ENCODE measurements at regions not wholly inside any gene's neighbourhood (a gene's known extent, or its start where the extent isn't known, plus 50 kb on each side); places are given as distances from the start of the nearest gene placed in this dataset.

DNA sequence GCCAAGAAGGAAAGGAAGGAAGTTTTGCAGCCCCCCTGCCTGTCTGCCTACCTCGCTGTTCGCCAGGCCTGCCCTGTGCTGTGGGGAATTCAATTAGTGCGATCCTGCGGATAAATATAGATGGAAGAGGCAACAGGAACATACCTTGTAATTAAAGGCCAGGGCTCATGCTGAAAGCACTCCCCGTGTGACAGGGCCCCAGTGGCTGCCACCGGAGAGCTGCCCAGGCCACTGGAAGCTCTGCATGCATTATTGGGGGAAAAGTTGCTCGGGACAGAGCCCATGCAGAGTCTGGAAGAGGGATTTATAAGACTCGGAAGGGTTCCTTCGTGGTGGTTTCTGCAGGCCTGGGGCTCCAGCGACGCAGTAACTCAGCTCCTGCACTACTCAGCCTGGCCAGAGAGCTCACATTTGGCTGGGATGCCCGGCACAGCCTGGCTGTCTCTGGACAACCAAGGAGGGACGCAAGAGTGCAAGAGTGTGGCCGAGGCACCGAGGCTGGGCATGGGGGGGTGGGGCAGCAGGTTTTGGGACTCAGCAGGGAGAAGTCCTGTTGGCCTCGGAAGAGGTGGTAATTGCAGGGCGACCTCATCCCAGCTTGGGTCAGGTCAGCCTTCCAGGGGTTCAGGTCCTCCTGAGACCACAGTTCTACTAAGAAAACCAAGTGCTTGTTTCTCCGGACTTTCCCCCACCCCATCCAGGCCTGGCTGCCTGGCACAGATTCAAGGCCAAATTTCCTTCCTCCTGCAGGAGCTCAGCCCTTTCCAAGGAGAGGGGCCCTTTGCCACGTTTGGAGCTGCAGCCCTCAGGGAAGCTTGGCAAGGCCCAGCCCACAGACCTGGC, 68.1 kb upstream of the GGTA1 start:
- no peak for DNase-seq (ENCODE audit: low read depth)
- in situ Hi-C loops (cut with HindIII; ENCODE audit: low pct_unique_long_range_greater_than_20kb, low sequenced_read_pairs) = no loop called here

DNA sequence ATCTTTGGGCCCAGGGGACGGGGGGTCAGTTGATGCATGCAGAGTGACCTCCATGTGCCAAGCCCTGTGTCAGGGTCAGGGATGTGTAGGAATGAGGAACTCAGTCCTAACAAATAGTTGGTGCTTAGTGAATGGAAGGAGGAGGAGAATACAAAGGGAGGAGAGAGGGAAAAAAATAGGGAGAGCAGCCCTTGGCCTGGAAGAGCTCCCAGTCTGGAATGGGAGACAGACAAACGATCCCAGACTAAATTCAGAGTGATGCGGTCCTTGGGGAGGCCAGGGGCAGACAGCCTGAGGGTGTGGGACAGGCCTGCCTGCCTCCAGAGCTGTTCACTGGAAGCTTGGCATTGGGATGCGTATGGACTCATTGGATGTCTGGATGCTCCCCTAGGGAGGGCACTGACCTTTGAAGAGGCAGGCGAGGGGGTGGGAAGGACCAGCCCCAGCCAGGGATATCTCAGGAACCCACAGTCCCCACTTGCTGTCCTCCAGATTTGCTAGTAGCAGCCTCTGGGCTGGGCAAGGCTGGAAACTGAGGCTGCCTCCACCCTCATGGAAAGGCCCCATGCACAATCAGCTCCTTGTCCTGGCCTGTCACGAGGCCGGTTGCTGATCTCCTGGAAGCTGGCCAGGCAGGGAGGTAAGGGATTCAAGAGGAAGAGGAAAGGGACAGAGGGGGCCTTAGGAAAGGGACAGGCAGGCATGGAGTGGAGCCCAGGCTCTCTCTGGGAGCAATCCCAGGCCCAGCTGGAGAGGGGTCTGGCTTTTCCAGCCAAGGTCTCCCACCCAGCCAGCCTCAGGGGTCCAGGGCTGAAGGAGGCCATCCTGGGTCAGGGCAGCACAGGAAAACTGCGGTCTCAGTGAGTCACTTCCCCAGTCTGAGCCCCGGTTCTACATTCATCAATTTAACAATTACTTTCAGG, 69.0 kb upstream of the GGTA1 start:
- in situ Hi-C loops (cut with HindIII; ENCODE audit: low pct_unique_long_range_greater_than_20kb, low sequenced_read_pairs) = no loop called here
- no peak for DNase-seq (ENCODE audit: low read depth)

GRCh38 chr9:121569266-121569648, 69.6 kb upstream of the GGTA1 start:
- in situ Hi-C loops (cut with HindIII; ENCODE audit: low pct_unique_long_range_greater_than_20kb, low sequenced_read_pairs) = no loop called here
- DNase-seq (ENCODE audit: low read depth) = no peak

DNA sequence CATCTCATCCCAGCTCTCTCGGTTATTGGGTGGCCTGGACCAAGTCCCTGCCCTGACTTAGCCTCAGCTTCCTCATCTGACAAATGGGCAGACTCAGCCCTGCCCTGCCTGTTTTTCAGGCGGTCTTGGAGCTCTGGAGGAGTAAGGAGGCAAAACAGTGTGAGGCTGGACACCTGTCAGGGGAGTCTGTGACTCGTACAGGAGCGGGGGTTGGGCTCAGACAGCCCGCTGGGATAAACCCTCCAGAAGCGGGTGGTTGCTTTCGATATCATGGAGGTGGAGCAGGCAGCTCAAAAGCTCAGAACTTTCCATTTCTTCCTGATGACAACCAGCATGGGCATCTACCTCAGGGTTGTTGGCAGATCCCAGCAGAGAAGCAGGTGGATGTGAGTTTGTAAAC, 72.9 kb upstream of the GGTA1 start:
- DNase-seq (ENCODE audit: low read depth) = no peak
- in situ Hi-C loops (cut with HindIII; ENCODE audit: low pct_unique_long_range_greater_than_20kb, low sequenced_read_pairs) = no loop called here

DNA sequence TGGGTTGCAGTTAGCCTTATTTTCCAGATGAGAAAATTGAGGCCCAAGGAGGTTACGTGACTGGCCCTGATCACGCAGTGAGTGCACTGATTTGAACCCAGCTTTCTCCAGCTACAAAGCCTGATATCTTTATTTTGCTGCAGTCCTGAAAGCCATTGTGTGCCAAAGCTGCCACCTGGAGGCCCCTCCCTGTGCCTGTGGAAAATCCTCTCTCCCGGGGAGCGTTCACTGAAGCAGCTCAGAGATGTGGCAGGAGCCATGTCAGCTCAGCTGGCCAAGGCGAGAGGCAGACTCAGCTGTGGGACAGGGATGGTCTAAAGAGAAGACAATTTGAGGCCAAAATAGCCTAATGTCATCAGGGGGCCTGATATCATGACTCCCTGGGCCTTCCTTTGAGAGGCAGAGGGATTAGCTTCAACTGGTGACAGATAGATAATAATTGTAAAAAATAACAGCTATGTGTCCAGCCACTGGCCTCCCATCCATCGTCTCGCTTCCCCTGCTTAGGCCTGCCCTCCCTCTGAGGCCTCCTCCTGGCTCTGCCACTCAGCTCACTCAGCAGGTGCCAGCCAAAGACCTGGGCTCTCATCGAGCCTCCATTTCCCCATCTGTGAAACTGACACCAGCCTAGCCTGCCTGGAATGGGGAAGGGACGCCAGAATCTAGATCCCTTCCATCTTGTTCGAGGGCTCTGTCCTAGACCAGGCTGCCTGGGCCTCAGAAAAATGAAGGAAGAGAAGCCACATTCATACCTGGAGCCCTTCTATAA, 74.3 kb upstream of the GGTA1 start:
- DNase-seq (ENCODE audit: low read depth) = no peak
- in situ Hi-C loops (cut with HindIII; ENCODE audit: low pct_unique_long_range_greater_than_20kb, low sequenced_read_pairs) = no loop called here

- in situ Hi-C loops (cut with HindIII; ENCODE audit: low pct_unique_long_range_greater_than_20kb, low sequenced_read_pairs) = no loop called here
- DNase-seq (ENCODE audit: low read depth) = no peak
These were observed 75.3 kb upstream of the GGTA1 start for GRCh38 chr9:121574774-121575519.

- no peak for DNase-seq (ENCODE audit: low read depth)
- in situ Hi-C loops (cut with HindIII; ENCODE audit: low pct_unique_long_range_greater_than_20kb, low sequenced_read_pairs) = no loop called here
These were observed 75.0 kb upstream of the DAB2IP start for GRCh38 chr9:121576281-121577075.

GRCh38 chr9:121577166-121577565, 74.3 kb upstream of the DAB2IP start:
- in situ Hi-C loops (cut with HindIII; ENCODE audit: low pct_unique_long_range_greater_than_20kb, low sequenced_read_pairs) = no loop called here
- DNase-seq (ENCODE audit: low read depth) = no peak

DNA sequence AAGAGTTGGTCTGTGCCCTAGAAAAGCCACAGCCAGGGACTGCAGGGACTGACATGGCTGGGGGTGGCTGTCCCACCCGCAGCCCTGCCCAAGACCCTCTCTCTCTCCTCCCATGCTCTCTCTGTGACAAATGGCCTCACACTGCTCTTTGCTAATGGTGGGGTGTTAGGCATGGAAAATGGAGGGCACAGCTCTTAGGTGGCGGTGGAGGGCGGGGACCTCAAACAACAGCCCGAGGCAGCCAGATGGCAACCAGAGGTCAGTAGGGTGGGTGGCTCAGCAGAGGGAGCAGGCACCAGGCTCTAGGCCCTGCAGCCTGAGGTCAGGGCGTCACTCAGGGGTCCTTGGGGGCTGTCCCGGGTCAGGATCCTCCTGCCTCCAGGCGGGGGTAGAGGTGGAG, 73.9 kb upstream of the DAB2IP start:
- no peak for DNase-seq (ENCODE audit: low read depth)
- in situ Hi-C loops (cut with HindIII; ENCODE audit: low pct_unique_long_range_greater_than_20kb, low sequenced_read_pairs) = no loop called here

DNA sequence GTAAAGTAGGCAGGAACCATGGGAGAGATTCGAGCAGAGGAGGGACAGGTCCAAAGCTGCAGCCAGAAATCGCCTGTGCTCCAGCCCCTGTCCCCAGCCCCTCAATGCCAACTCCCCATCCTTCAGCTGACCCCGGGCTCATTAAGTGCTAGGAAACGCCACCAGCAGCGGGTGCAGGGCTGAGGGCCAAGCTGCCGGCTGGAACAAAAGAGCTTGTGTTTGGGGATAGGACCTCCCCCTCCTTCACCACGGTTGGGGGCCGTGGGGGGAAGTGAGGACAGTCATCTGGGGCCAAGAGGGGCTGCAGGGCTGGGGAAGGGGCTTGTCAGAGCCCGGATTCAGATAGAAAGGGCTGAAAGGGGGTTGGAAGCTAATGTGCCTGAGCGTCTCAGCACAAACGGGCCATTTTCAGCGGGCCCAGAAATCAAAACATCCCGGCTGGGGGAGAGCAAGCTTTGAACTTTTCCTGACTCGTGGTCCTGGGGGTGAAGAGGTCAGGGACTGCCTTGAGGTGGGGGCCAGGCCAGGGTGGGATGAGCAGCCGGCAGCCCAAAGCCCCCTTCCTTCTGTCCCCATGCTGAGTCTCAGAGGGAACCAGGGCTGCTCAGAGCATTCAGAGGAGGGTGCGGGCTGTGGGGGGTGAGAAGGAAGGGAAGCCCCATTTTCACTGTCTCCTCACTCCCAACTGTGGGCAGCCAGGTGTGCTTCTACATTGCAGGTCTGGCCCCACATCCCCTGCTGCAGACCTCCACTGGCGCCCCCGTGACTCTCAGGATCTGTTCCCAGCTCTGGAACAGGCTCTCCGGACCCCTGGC, 69.4 kb upstream of the DAB2IP start:
- in situ Hi-C loops (cut with HindIII; ENCODE audit: low pct_unique_long_range_greater_than_20kb, low sequenced_read_pairs) = no loop called here
- DNase-seq (ENCODE audit: low read depth) = no peak

- in situ Hi-C loops (cut with HindIII; ENCODE audit: low pct_unique_long_range_greater_than_20kb, low sequenced_read_pairs) = no loop called here
- DNase-seq (ENCODE audit: low read depth) = no peak
These were observed 68.8 kb upstream of the DAB2IP start for GRCh38 chr9:121582641-121583040.

DNA sequence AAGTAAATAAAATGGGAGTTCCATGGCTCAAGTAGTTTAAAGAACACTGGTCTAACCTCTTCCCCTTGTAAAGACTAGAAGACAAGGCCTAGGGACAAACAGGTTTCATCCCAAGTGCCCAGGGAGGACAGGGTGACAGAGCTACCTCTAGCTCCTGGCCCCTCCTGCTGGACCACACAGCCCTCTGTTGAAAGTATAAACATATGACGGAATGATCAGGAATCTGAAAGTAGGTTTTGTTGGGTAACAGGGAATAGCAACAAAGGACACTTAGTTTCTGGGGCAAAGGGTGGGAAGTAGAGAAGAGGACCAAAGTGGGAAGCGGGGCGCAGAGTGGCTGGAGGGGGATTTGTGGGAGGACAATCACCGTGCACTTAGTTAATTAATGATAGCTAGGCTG, 67.0 kb upstream of the DAB2IP start:
- DNase-seq (ENCODE audit: low read depth) = no peak
- in situ Hi-C loops (cut with HindIII; ENCODE audit: low pct_unique_long_range_greater_than_20kb, low sequenced_read_pairs) = no loop called here

DNA sequence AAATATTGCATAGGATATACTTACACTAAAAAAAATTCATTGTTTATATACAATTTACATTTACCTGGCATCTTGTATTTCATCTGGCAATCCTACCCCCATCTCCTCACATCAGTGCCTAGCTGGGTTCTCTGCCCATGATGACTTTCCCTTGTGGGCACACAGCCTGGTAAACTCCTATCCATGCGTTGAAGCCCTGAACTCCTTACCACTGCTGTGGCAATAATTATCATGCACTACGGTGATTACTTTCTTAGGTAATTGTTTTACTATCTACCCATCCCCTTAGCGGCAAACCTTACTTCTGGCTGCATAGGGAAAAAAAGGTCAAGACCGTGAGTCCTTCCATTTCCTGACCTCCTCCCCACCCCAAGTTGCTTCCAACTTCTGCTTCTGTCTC, 63.6 kb upstream of the DAB2IP start:
- in situ Hi-C loops (cut with HindIII; ENCODE audit: low pct_unique_long_range_greater_than_20kb, low sequenced_read_pairs) = no loop called here
- DNase-seq (ENCODE audit: low read depth) = no peak

DNA sequence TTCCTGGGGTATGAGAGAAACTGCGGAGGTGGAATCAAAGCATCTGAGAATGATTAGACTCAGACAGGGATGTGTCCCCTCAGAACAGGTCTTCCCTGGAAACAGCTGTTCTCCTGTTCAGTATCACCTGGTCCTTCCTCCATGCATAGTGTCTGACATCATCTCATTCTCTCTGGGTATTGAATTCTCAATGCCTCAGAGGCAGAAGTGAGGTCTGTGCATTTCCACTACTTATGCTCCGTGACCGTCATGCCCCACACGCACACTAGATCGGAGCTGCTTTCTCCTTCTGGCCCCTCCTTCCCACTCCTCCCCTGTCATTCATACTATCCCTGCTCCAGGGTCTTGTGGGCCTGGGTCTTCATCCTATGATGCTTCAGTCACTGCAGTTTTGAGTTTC, 61.4 kb upstream of the DAB2IP start:
- no peak for DNase-seq (ENCODE audit: low read depth)

DNA sequence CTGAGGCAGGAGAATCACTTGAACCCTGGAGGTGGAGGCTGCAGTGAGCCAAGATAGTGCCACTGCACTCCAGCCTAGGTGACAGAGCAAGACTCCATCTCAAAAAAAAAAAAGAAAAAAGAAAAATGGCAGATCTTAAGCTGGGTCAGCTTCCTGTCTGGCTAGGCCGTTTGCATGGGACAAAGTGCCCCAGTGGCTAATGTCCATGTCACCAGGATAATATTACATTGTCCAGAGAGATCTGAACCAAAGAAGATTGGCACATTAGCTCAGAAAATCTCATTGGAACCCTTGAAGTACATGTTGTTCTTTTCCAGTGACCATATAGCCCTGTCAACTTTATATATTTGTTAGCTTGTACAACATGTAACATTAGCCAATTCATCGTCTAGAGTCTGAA, 59.2 kb upstream of the DAB2IP start:
- in situ Hi-C loops (cut with HindIII; ENCODE audit: low pct_unique_long_range_greater_than_20kb, low sequenced_read_pairs) = no loop called here
- DNase-seq (ENCODE audit: low read depth) = no peak

More for the DNA sequence above, 61.4 kb upstream of the DAB2IP start:
- in situ Hi-C loops (cut with HindIII; ENCODE audit: low pct_unique_long_range_greater_than_20kb, low sequenced_read_pairs) = no loop called here

DNA sequence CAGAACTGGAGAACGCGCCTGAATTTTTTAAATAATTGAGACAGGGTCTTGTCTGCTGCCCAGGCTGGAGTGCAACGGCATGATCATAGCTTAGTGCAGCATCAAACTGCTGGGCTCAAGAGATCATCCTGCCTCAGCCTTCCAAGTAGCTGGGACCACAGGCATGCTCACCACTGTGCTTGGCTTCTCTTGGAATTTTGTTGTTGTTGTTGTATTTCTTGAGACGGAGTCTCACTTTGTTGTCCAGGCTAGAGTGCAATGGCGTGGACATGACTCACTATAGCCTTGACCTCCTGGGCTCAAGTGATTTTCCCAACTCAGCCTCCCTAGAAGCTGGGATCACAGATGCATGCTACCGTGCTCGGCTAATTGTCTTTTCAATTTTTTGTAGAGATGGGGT, 58.4 kb upstream of the DAB2IP start:
- in situ Hi-C loops (cut with HindIII; ENCODE audit: low pct_unique_long_range_greater_than_20kb, low sequenced_read_pairs) = no loop called here
- DNase-seq (ENCODE audit: low read depth) = no peak

GRCh38 chr9:121596515-121596914, 54.9 kb upstream of the DAB2IP start:
- in situ Hi-C loops (cut with HindIII; ENCODE audit: low pct_unique_long_range_greater_than_20kb, low sequenced_read_pairs) = no loop called here
- DNase-seq (ENCODE audit: low read depth) = no peak
